ENCODE measurements at regions not wholly inside any gene's neighbourhood (a gene's known extent, or its start where the extent isn't known, plus 50 kb on each side); places are given as distances from the start of the nearest gene placed in this dataset.

DNA sequence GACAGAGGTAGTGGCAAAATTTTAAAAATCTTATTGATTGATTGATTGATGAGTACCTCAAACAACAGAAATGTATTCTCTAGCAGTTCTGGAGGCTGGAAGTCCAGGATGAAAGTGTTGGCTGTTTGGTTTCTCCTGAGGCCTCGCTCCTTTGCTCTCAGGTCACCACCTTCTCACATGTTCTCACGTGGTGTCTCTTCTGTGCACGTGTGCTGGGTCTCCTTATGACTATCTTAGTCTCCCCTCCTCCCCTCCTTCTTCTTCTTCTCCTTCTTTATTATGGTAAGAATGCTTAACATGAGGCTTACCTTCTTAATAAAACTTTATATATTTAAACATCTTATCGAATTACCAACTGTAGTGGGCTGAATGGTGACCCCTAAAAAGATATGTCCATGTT, 446.0 kb upstream of the SPHKAP start:
- TF ChIP-seq, protein P1, sequence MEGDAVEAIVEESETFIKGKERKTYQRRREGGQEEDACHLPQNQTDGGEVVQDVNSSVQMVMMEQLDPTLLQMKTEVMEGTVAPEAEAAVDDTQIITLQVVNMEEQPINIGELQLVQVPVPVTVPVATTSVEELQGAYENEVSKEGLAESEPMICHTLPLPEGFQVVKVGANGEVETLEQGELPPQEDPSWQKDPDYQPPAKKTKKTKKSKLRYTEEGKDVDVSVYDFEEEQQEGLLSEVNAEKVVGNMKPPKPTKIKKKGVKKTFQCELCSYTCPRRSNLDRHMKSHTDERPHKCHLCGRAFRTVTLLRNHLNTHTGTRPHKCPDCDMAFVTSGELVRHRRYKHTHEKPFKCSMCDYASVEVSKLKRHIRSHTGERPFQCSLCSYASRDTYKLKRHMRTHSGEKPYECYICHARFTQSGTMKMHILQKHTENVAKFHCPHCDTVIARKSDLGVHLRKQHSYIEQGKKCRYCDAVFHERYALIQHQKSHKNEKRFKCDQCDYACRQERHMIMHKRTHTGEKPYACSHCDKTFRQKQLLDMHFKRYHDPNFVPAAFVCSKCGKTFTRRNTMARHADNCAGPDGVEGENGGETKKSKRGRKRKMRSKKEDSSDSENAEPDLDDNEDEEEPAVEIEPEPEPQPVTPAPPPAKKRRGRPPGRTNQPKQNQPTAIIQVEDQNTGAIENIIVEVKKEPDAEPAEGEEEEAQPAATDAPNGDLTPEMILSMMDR (IDR thresholded peaks at IDR 0.05 in 4 of 5, conservative IDR thresholded peaks at IDR 0.05 in 1 of 5) = no peak
- no peak for TF ChIP-seq POLR2A (IDR thresholded peaks at IDR 0.05)
